Peyer's patch (tissue), 4 donors: ENCODE measurements at regions not wholly inside any gene's neighbourhood (a gene's known extent, or its start where the extent isn't known, plus 50 kb on each side); places are given as distances from the start of the nearest gene placed in this dataset.

Experiments used
- POLR2A ChIP-seq, 2 donors: fragments of 450-650 bp; IDR thresholded peaks; one replicate each; pipeline ENCODE4 v1.5.1; 2017; ENCODE audit warnings: antibody characterized with exemption in 2 of 2, mild to moderate bottlenecking in 2 of 2, moderate library complexity in 2 of 2
- TF ChIP-seq, protein P1 (sequence below), 6 experiments: fragments of 450-650 bp in 4 of 6; fragments of 200-600 bp in 2 of 6; sonication (generic) in 1 of 6; IDR thresholded peaks; one replicate each; pipeline ENCODE4 v1.5.1; 2017 to 2019; ENCODE audit warnings: antibody characterized with exemption in 6 of 6, mild to moderate bottlenecking in 3 of 6, moderate library complexity in 1 of 6

DNA sequence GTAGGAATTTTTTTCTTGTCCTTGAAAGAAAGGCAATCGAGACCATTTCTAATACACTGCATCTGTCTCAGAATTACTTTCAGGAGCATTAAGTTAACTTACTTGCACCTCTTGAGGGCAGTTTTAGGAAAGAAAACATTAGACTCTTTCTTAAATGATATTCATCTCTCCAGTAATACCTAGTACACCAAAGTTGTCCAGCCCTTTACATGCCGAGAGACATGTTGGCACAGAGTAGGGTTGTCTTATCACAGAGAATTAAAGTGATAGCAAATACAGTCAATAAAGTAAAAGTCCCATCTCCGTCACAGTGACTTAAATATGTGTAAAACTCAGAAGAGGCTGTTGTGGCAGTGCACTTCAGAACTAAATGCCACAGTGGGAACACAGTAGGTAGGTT lies 154.3 kb upstream of the KCNN2 start:
- TF ChIP-seq, protein P1, sequence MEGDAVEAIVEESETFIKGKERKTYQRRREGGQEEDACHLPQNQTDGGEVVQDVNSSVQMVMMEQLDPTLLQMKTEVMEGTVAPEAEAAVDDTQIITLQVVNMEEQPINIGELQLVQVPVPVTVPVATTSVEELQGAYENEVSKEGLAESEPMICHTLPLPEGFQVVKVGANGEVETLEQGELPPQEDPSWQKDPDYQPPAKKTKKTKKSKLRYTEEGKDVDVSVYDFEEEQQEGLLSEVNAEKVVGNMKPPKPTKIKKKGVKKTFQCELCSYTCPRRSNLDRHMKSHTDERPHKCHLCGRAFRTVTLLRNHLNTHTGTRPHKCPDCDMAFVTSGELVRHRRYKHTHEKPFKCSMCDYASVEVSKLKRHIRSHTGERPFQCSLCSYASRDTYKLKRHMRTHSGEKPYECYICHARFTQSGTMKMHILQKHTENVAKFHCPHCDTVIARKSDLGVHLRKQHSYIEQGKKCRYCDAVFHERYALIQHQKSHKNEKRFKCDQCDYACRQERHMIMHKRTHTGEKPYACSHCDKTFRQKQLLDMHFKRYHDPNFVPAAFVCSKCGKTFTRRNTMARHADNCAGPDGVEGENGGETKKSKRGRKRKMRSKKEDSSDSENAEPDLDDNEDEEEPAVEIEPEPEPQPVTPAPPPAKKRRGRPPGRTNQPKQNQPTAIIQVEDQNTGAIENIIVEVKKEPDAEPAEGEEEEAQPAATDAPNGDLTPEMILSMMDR (IDR thresholded peaks at IDR 0.05): no peak
- TF ChIP-seq POLR2A (IDR thresholded peaks at IDR 0.05): no peak
